ENCODE measurements at regions not wholly inside any gene's neighbourhood (a gene's known extent, or its start where the extent isn't known, plus 50 kb on each side); places are given as distances from the start of the nearest gene placed in this dataset.

GRCh38 chr6:12516070-12516469, 200.5 kb upstream of the PHACTR1 start:
- Histone ChIP-seq H3K4me2 (ENCODE audit: low read length) (no peak overlapping the region), H3K36me3 (ENCODE audit: insufficient read depth, low read length) (no peaks in the 10 kb centered on the region), H4K20me1 (ENCODE audit: insufficient read depth, low read length) (no peaks in the 10 kb centered on the region), H3K27ac (ENCODE audit: low read depth, low read length) (no peak overlapping the region), H3K27me3 (ENCODE audit: insufficient read depth, low read length) (peaks cover 3% of the 10 kb centered on the region), H3K9ac (ENCODE audit: low read length) (no peak overlapping the region), H3K9me3 (ENCODE audit: insufficient read depth, low read depth, low read length) (no peaks in the 10 kb centered on the region), H3K4me1 (ENCODE audit: insufficient read depth, low read length) (no peaks in the 10 kb centered on the region), H3K4me3 (ENCODE audit: insufficient read depth, low read depth, low read length) (no peak overlapping the region), H2AFZ (ENCODE audit: low read depth, low read length) (no peak overlapping the region), H3K79me2 (ENCODE audit: insufficient read depth, low read length) (no peaks in the 10 kb centered on the region)
- no peak for TF ChIP-seq CTCF (IDR thresholded peaks at IDR 0.05; ENCODE audit: insufficient read depth, low read depth, low read length)
- TF ChIP-seq EZH2 (IDR thresholded peaks at IDR 0.05; ENCODE audit: insufficient read depth, low read length): no peak
- peaks cover 2% of the 10 kb centered on the region for H3K4me1 Mint-ChIP-seq (ENCODE audit: low read depth, unreplicated experiment)
- H3K9me3 Mint-ChIP-seq (ENCODE audit: unreplicated experiment): no peaks in the 10 kb centered on the region
- no peaks in the 10 kb centered on the region for H3K36me3 Mint-ChIP-seq (ENCODE audit: low read depth, unreplicated experiment)
- no peaks in the 10 kb centered on the region for H3K27me3 Mint-ChIP-seq (ENCODE audit: low read depth, unreplicated experiment)
- DNase-seq (ENCODE audit: low read depth) (no peak), FAIRE-seq (no peak)
- no peak overlapping the region for H3K27ac Mint-ChIP-seq (ENCODE audit: unreplicated experiment)
- no peak overlapping the region for H3K4me3 Mint-ChIP-seq (ENCODE audit: unreplicated experiment)

DNA sequence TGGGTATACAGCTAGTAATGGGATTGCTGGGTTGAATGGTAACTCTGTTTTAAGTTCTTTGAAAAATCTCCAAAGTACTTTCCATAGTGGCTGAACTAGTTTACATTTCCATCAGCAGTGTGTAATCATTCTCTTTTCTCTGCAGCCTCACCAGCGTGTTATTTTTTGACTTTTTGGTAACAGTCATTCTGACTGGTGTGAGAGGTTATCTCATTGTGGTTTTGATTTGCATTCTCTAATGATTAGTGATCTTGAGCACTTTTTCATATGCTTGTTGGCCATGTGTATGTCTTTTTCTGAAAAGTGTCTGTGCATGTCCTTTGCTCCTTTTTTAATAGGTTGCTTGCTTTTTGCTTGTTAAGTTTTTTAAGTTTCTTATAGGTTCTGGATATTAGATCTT, 194.2 kb upstream of the PHACTR1 start:
- peak overlapping the region; percentile 3 for H3K4me2 ChIP-seq (ENCODE audit: low read length)
- FAIRE-seq (peak; percentile 75), DNase-seq (ENCODE audit: low read depth) (peak; percentile 79)
- Mint-ChIP-seq H3K27ac (ENCODE audit: unreplicated experiment) (no peak overlapping the region), H3K9me3 (ENCODE audit: unreplicated experiment) (peaks cover 6% of the 10 kb centered on the region), H3K4me1 (ENCODE audit: low read depth, unreplicated experiment) (peaks cover 15% of the 10 kb centered on the region), H3K36me3 (ENCODE audit: low read depth, unreplicated experiment) (peaks cover 2% of the 10 kb centered on the region), H3K4me3 (ENCODE audit: unreplicated experiment) (no peak overlapping the region), H3K27me3 (ENCODE audit: low read depth, unreplicated experiment) (no peaks in the 10 kb centered on the region)
- TF ChIP-seq EZH2 (IDR thresholded peaks at IDR 0.05; ENCODE audit: insufficient read depth, low read length): no peak
- no peak for TF ChIP-seq CTCF (IDR thresholded peaks at IDR 0.05; ENCODE audit: insufficient read depth, low read depth, low read length)
- no peak overlapping the region for H3K4me3 ChIP-seq (ENCODE audit: insufficient read depth, low read depth, low read length)
- H3K27ac ChIP-seq (ENCODE audit: low read depth, low read length): no peak overlapping the region
- peaks cover 4% of the 10 kb centered on the region for H3K4me1 ChIP-seq (ENCODE audit: insufficient read depth, low read length)
- H3K27me3 ChIP-seq (ENCODE audit: insufficient read depth, low read length): peaks cover 3% of the 10 kb centered on the region
- H4K20me1 ChIP-seq (ENCODE audit: insufficient read depth, low read length): no peaks in the 10 kb centered on the region
- H2AFZ ChIP-seq (ENCODE audit: low read depth, low read length): no peak overlapping the region
- H3K9me3 ChIP-seq (ENCODE audit: insufficient read depth, low read depth, low read length): peaks cover 8% of the 10 kb centered on the region
- H3K36me3 ChIP-seq (ENCODE audit: insufficient read depth, low read length): no peaks in the 10 kb centered on the region
- H3K9ac ChIP-seq (ENCODE audit: low read length): no peak overlapping the region
- no peaks in the 10 kb centered on the region for H3K79me2 ChIP-seq (ENCODE audit: insufficient read depth, low read length)

GRCh38 chr6:12523726-12524125, 192.8 kb upstream of the PHACTR1 start:
- Histone ChIP-seq H3K4me1 (ENCODE audit: insufficient read depth, low read length) (peaks cover 4% of the 10 kb centered on the region), H3K4me2 (ENCODE audit: low read length) (no peak overlapping the region), H3K27me3 (ENCODE audit: insufficient read depth, low read length) (peaks cover 3% of the 10 kb centered on the region), H3K4me3 (ENCODE audit: insufficient read depth, low read depth, low read length) (no peak overlapping the region), H3K27ac (ENCODE audit: low read depth, low read length) (no peak overlapping the region), H3K9me3 (ENCODE audit: insufficient read depth, low read depth, low read length) (peaks cover 8% of the 10 kb centered on the region), H4K20me1 (ENCODE audit: insufficient read depth, low read length) (no peaks in the 10 kb centered on the region), H3K9ac (ENCODE audit: low read length) (no peak overlapping the region), H3K79me2 (ENCODE audit: insufficient read depth, low read length) (no peaks in the 10 kb centered on the region), H3K36me3 (ENCODE audit: insufficient read depth, low read length) (no peaks in the 10 kb centered on the region), H2AFZ (ENCODE audit: low read depth, low read length) (no peak overlapping the region)
- Mint-ChIP-seq H3K4me3 (ENCODE audit: unreplicated experiment) (no peak overlapping the region), H3K27me3 (ENCODE audit: low read depth, unreplicated experiment) (no peaks in the 10 kb centered on the region), H3K4me1 (ENCODE audit: low read depth, unreplicated experiment) (peaks cover 20% of the 10 kb centered on the region), H3K36me3 (ENCODE audit: low read depth, unreplicated experiment) (peaks cover 2% of the 10 kb centered on the region), H3K9me3 (ENCODE audit: unreplicated experiment) (peaks cover 6% of the 10 kb centered on the region), H3K27ac (ENCODE audit: unreplicated experiment) (peak overlapping the region; percentile 4)
- DNase-seq (ENCODE audit: low read depth): no peak
- no peak for FAIRE-seq
- TF ChIP-seq CTCF (IDR thresholded peaks at IDR 0.05; ENCODE audit: insufficient read depth, low read depth, low read length): no peak
- TF ChIP-seq EZH2 (IDR thresholded peaks at IDR 0.05; ENCODE audit: insufficient read depth, low read length): no peak

Data from astrocyte (in vitro differentiated cells and primary cell).